Gastrocnemius medialis (tissue), 4 donors: ENCODE measurements at regions not wholly inside any gene's neighbourhood (a gene's known extent, or its start where the extent isn't known, plus 50 kb on each side); places are given as distances from the start of the nearest gene placed in this dataset.

Source experiments
- ATAC-seq, 2 donors: fragments of 150-250 bp; one replicate each; pipeline ENCODE4 v1.9.1; 2016
- DNase-seq, 2 donors: peaks; one replicate each; pipeline ENCODE4 v3.0.0-alpha.2; 2019
- H3K27ac ChIP-seq, 4 donors: fragments of 200-600 bp; sonication (generic); 1 replicate in 1 of 4; 2 replicates in 3 of 4; pipeline ENCODE4 v1.5.1; 2016 to 2018; ENCODE audit warnings: mild to moderate bottlenecking in 2 of 4, moderate library complexity in 1 of 4
- H3K27me3 ChIP-seq, 3 donors: fragments of 200-600 bp; sonication (generic) in 2 of 3; 1 replicate in 1 of 3; 2 replicates in 2 of 3; pipeline versions ENCODE4 v1.5.1 to v1.6.0; 2016 to 2019; ENCODE audit warnings: mild to moderate bottlenecking in 1 of 3, moderate library complexity in 1 of 3
- H3K36me3 ChIP-seq, 2 donors: fragments of 200-600 bp; sonication (generic) in 1 of 2; one replicate each; pipeline ENCODE4 v1.5.1; 2017 to 2018
- H3K4me1 ChIP-seq, 2 donors: fragments of 200-600 bp; sonication (generic) in 1 of 2; one replicate each; pipeline ENCODE4 v1.5.1; 2016 to 2017; ENCODE audit warnings: mild to moderate bottlenecking in 2 of 2
- H3K4me3 ChIP-seq, 4 donors: fragments of 200-600 bp; sonication (generic) in 3 of 4; 1 replicate in 1 of 4; 2 replicates in 3 of 4; pipeline ENCODE4 v1.5.1; 2016 to 2019; ENCODE audit warnings: mild to moderate bottlenecking in 2 of 4
- H3K9me3 ChIP-seq, 3 donors: fragments of 200-600 bp; sonication (generic) in 2 of 3; 1 replicate in 1 of 3; 2 replicates in 2 of 3; pipeline ENCODE4 v1.5.1; 2016 to 2019
- POLR2A ChIP-seq, 2 donors: fragments of 450-650 bp; IDR thresholded peaks; one replicate each; pipeline ENCODE4 v1.6.1; 2017; ENCODE audit warnings: antibody characterized with exemption in 2 of 2, mild to moderate bottlenecking in 2 of 2, moderate library complexity in 2 of 2
- in situ Hi-C, 4 donors: fragments of 200-750 bp; cut with MboI; loops; one replicate each; pipeline versions ENCODE4 v1.15.0 to v1.8.0; 2017; ENCODE audit warnings: low sequenced_read_pairs in 4 of 4
- intact Hi-C: fragments of 100-400 bp; cut with DNase I; formaldehyde crosslinking; loops from one replicate; pipeline ENCODE4 v1.15.1; 2023; ENCODE audit warnings: low total_unique reads
- TF ChIP-seq, protein P1 (sequence below), 5 experiments: fragments of 450-650 bp in 3 of 5; fragments of 200-600 bp in 2 of 5; sonication (generic) in 2 of 5; IDR thresholded peaks in 4 of 5; conservative IDR thresholded peaks in 1 of 5; 1 replicate in 4 of 5; 2 replicates in 1 of 5; pipeline ENCODE4 v1.5.1; 2016 to 2019; ENCODE audit warnings: antibody characterized with exemption in 5 of 5, mild to moderate bottlenecking in 3 of 5, moderate library complexity in 3 of 5

- Histone ChIP-seq H3K9me3 (no peaks in the 10 kb centered on the region), H3K4me1 (peaks cover 0 to 8% of the 10 kb centered on the region in 2 donors), H3K4me3 (no peak overlapping the region), H3K27ac (peak overlapping the region; percentile 14 to 74 (median 48)), H3K36me3 (no peaks in the 10 kb centered on the region), H3K27me3 (no peaks in the 10 kb centered on the region)
- TF ChIP-seq POLR2A (IDR thresholded peaks at IDR 0.05): no peak
- TF ChIP-seq, protein P1, sequence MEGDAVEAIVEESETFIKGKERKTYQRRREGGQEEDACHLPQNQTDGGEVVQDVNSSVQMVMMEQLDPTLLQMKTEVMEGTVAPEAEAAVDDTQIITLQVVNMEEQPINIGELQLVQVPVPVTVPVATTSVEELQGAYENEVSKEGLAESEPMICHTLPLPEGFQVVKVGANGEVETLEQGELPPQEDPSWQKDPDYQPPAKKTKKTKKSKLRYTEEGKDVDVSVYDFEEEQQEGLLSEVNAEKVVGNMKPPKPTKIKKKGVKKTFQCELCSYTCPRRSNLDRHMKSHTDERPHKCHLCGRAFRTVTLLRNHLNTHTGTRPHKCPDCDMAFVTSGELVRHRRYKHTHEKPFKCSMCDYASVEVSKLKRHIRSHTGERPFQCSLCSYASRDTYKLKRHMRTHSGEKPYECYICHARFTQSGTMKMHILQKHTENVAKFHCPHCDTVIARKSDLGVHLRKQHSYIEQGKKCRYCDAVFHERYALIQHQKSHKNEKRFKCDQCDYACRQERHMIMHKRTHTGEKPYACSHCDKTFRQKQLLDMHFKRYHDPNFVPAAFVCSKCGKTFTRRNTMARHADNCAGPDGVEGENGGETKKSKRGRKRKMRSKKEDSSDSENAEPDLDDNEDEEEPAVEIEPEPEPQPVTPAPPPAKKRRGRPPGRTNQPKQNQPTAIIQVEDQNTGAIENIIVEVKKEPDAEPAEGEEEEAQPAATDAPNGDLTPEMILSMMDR (IDR thresholded peaks at IDR 0.05 in 4 of 5, conservative IDR thresholded peaks at IDR 0.05 in 1 of 5): no peak
- intact Hi-C loops: no loop called here
- ATAC-seq (peak; percentile 62 to 69), DNase-seq (no peak)
- in situ Hi-C loops: no loop called here
Measured at GRCh38 chr10:129258283-129258923, 208.6 kb upstream of the MGMT start.

- in situ Hi-C loops (no loop called here), intact Hi-C loops (no loop called here)
- no peaks in the 10 kb centered on the region for H3K36me3 ChIP-seq
- ATAC-seq (peak; percentile 58 to 68), DNase-seq (no peak)
- H3K4me3 ChIP-seq: no peak overlapping the region
- no peaks in the 10 kb centered on the region for H3K27me3 ChIP-seq
- no peaks in the 10 kb centered on the region for H3K9me3 ChIP-seq
- no peak for TF ChIP-seq POLR2A (IDR thresholded peaks at IDR 0.05)
- TF ChIP-seq, protein P1 (IDR thresholded peaks at IDR 0.05 in 4 of 5, conservative IDR thresholded peaks at IDR 0.05 in 1 of 5): no peak
- H3K4me1 ChIP-seq: peaks cover 0 to 8% of the 10 kb centered on the region in 2 donors
- peak overlapping the region; percentile 14 to 74 (median 48) for H3K27ac ChIP-seq
Measured at GRCh38 chr10:129259128-129259815, 207.8 kb upstream of the MGMT start.

GRCh38 chr10:129272176-129272575 lies 194.9 kb upstream of the MGMT start:
- no peaks in the 10 kb centered on the region for H3K4me1 ChIP-seq
- no peaks in the 10 kb centered on the region for H3K27me3 ChIP-seq
- in situ Hi-C loops (no loop called here), intact Hi-C loops (no loop called here)
- TF ChIP-seq POLR2A (IDR thresholded peaks at IDR 0.05): no peak
- TF ChIP-seq, protein P1 (IDR thresholded peaks at IDR 0.05 in 4 of 5, conservative IDR thresholded peaks at IDR 0.05 in 1 of 5): no peak
- no peak overlapping the region for H3K4me3 ChIP-seq
- no peak for ATAC-seq
- no peak overlapping the region for H3K27ac ChIP-seq
- no peaks in the 10 kb centered on the region for H3K9me3 ChIP-seq
- no peak for DNase-seq
- no peaks in the 10 kb centered on the region for H3K36me3 ChIP-seq

DNA sequence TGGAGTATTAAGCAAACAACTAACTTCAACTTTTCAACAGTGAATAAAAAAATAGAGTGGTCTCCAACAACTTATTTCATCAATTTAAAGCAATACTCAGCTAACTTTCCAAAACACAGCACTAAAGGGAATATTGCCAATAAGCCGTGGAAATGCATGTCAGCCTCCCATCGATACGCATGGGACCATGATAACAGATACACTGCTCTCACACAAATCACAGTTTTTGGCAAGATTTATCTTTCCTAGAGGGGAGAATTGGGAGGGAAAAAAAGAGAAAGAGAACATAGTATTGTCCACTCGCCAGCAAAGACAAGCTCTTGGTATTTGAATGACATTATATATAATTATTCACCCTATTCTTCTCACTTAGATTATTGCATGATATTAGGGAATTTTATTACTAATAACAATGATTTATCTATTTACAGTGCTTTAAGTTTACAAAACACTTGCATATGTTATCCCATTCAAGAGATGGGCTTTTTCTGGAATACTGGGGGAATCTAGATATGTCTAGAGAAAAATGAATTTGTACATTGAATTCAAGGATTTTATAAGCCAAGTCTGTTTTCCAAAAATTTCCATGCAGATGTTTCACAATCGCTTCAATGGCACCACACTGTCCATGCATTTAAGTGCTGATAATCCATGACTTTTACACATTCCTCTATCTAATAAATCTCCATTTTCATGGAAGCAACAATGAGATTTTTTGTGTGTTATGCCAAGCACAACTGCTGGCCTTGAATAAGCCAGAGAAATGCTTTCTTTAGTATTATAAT lies 194.0 kb upstream of the MGMT start:
- Histone ChIP-seq H3K27ac (no peak overlapping the region), H3K4me1 (no peaks in the 10 kb centered on the region), H3K9me3 (no peaks in the 10 kb centered on the region), H3K27me3 (no peaks in the 10 kb centered on the region), H3K36me3 (no peaks in the 10 kb centered on the region), H3K4me3 (no peak overlapping the region)
- no peak for TF ChIP-seq POLR2A (IDR thresholded peaks at IDR 0.05)
- TF ChIP-seq, protein P1 (IDR thresholded peaks at IDR 0.05 in 4 of 5, conservative IDR thresholded peaks at IDR 0.05 in 1 of 5): no peak
- intact Hi-C loops: no loop called here
- no peak for DNase-seq
- no peak for ATAC-seq
- in situ Hi-C loops: no loop called here
